ENCODE measurements at regions not wholly inside any gene's neighbourhood (a gene's known extent, or its start where the extent isn't known, plus 50 kb on each side); places are given as distances from the start of the nearest gene placed in this dataset.

GRCh38 chr2:129779783-129780182 lies 199.7 kb upstream of the RAB6C start:
- Mint-ChIP-seq H3K27ac (no peak overlapping the region), H3K9me3 (no peaks in the 10 kb centered on the region), H3K4me3 (no peak overlapping the region), H3K4me1 (peaks cover 13% of the 10 kb centered on the region), H3K36me3 (no peaks in the 10 kb centered on the region), H3K27me3 (ENCODE audit: low read depth) (no peaks in the 10 kb centered on the region)
- ChIA-PET CTCF (no interaction called here), POLR2A (no interaction called here)
- TF ChIP-seq ZNF532 (CRISPR knock-in tag; IDR thresholded peaks at IDR 0.05; ENCODE audit: borderline replicate concordance) (no peak), SOX15 (CRISPR knock-in tag; IDR thresholded peaks at IDR 0.05) (no peak), CTCF (IDR thresholded peaks at IDR 0.05) (no peak), CREM (CRISPR knock-in tag; IDR thresholded peaks at IDR 0.05) (no peak), RELA (CRISPR knock-in tag; IDR thresholded peaks at IDR 0.05; ENCODE audit: borderline replicate concordance) (no peak), ETV6 (CRISPR knock-in tag; IDR thresholded peaks at IDR 0.05) (no peak), PREB (CRISPR knock-in tag; IDR thresholded peaks at IDR 0.05; ENCODE audit: borderline replicate concordance) (no peak), OVOL2 (CRISPR knock-in tag; IDR thresholded peaks at IDR 0.05; ENCODE audit: borderline replicate concordance) (no peak), KAT7 (CRISPR knock-in tag; IDR thresholded peaks at IDR 0.05; ENCODE audit: borderline replicate concordance) (no peak), ZNF317 (CRISPR knock-in tag; IDR thresholded peaks at IDR 0.05; ENCODE audit: borderline replicate concordance, low read depth) (no peak), ZNF138 (CRISPR knock-in tag; conservative IDR thresholded peaks at IDR 0.05) (no peak), ZNF263 (CRISPR knock-in tag; IDR thresholded peaks at IDR 0.05; ENCODE audit: low read depth) (no peak), ELF4 (CRISPR knock-in tag; IDR thresholded peaks at IDR 0.05; ENCODE audit: low read depth) (no peak), ZNF121 (CRISPR knock-in tag; IDR thresholded peaks at IDR 0.05) (no peak), ZNF416 (CRISPR knock-in tag; IDR thresholded peaks at IDR 0.05) (no peak)
- ATAC-seq (no peak), DNase-seq (ENCODE audit: low spot score) (no peak)

- ATAC-seq (no peak), DNase-seq (ENCODE audit: low spot score) (no peak)
- peaks cover 13% of the 10 kb centered on the region for H3K4me1 Mint-ChIP-seq
- POLR2A ChIA-PET: no interaction called here
- CTCF ChIA-PET: no interaction called here
- no peak overlapping the region for H3K4me3 Mint-ChIP-seq
- no peaks in the 10 kb centered on the region for H3K27me3 Mint-ChIP-seq (ENCODE audit: low read depth)
- TF ChIP-seq NR3C1 (CRISPR knock-in tag; conservative IDR thresholded peaks at IDR 0.05; ENCODE audit: low read depth) (no peak), CREM (CRISPR knock-in tag; IDR thresholded peaks at IDR 0.05) (no peak), NFATC4 (CRISPR knock-in tag; IDR thresholded peaks at IDR 0.05) (no peak), EMX1 (CRISPR knock-in tag; IDR thresholded peaks at IDR 0.05) (no peak), NR2C2 (CRISPR knock-in tag; IDR thresholded peaks at IDR 0.05) (no peak), IRF2 (CRISPR knock-in tag; IDR thresholded peaks at IDR 0.05; ENCODE audit: borderline replicate concordance, low read depth) (no peak)
- no peak overlapping the region for H3K27ac Mint-ChIP-seq
- H3K36me3 Mint-ChIP-seq: no peaks in the 10 kb centered on the region
- no peaks in the 10 kb centered on the region for H3K9me3 Mint-ChIP-seq
These were observed 198.9 kb upstream of the RAB6C start for GRCh38 chr2:129780316-129781270.
